ENCODE measurements at regions not wholly inside any gene's neighbourhood (a gene's known extent, or its start where the extent isn't known, plus 50 kb on each side); places are given as distances from the start of the nearest gene placed in this dataset.

- no peak for DNase-seq (ENCODE audit: low spot score)
These were observed 549.1 kb downstream of the RERGL start for GRCh38 chr12:17540921-17541320.

DNA sequence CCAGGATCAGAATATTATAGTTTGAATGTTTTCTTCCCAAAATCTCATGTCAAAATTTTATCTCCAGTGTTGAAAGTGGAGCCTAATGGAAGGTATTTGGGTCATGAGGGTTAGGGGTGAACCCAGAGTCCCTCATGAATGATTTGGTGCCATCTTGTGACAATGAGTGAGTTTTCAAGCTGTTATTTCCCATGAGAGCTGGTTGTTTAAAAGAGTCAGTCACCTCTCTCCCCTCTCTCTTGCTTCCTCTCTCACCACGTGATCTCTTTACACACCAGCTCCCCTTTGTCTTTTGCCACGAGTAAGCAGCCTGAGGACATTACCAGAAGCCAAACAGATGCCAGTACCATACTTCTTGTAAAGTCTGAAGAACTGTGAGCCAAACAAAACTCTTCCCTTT, 561.6 kb downstream of the RERGL start:
- no peak for DNase-seq (ENCODE audit: low spot score)

DNA sequence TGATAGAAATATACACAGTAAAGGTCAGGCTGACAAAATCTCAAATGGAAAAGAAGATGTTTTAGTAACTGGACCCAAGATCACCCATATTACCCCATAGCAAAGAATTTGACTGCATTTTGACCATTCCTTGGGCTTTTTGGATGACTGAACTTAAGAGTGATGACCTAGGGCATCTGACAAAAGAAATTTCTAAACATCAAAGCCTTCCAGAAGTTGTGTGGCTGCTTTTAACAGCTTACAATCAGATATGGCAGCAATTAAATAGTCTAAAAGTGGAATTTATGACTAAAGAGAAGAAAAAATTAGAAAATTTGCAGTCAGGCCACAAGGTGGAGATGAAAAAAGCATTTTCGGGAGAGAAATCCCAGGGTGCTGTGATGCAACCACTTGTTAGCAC, 563.0 kb downstream of the RERGL start:
- no peak for DNase-seq (ENCODE audit: low spot score)

GRCh38 chr12:17511369-17511768, 578.6 kb downstream of the RERGL start:
- DNase-seq (ENCODE audit: low spot score), result no peak

- no peak for DNase-seq (ENCODE audit: low spot score)
These were observed 582.7 kb downstream of the RERGL start for GRCh38 chr12:17507336-17507735.

- DNase-seq (ENCODE audit: low spot score), result no peak
These were observed 586.3 kb downstream of the RERGL start for GRCh38 chr12:17503742-17504141.

DNA sequence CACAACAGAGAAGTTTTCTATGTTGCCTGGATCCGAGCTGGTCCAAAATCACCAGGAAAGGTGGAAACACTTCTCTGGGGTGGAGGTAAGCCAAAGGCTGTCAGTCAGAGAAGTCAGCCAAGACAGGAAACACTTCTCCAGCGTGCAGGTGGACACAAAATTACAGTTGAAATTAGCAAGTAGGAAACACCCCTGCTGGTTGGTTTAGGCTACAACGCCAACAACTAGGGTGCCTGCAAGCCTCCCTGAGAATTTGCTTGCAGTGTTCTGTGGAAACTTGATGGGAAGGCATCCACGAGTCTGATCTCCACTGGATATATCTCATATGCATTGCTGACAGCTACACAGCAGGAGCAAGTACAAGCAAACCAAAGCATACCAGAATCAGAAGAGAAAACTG, 600.5 kb downstream of the RERGL start:
- no peak for DNase-seq (ENCODE audit: low spot score)

DNA sequence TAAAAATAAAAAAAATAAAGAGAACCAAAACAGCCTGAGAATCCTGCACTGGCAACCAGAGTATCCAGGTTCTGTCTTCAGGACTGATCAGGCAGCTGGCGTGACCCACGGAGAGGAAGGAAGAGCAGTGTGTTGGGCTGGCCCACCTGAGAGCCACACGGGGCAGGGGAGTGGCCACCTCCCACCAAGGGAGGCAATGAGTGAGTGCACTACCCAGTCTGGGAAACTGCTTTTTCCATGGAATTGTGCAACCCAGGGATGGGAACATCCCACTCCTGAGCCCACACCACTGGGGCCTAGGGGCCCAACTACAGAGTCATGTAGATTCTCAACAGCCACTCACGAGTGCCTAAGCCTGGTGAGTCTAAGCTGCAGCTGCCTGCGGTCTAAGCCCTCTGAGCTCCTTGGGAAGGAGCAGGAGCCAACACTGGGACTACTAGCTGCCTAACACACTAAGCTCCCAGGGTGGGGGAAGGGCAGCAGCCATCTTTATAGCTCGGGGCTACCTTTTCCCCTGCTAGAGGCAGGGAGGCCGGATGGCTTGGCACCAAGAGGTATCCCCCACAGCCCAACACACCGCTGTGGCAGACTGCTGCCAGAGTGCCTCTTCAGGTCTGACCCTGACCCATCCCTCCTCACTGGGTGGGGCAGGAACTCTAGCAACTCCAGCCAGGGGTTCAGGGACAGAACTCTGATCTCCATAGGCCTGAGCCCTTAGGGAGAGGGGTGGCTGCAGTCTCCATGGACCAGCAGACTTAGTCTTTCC, 610.9 kb downstream of the RERGL start:
- DNase-seq (ENCODE audit: low spot score), result no peak

DNA sequence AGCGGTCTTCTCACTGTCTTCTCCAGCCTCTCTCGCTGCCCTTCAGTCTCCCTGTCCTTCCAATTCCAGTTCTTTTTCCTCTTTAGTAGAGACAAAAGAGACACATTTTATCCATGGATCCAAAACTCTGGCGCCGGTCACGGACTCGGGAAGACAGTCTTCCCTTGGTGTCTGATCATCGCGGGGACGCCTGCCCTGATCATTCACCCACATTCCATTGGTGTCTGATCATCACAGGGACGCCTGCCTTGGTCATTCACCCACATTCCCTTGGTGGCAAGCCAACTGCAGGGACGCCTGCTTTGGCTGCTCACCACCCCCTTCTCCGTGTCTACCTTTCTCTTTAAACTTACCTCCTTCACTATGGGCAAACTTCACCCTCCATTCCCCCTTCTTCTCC, 619.5 kb downstream of the RERGL start:
- no peak for DNase-seq (ENCODE audit: low spot score)

GRCh38 chr12:17459214-17459613, 630.8 kb downstream of the RERGL start:
- DNase-seq (ENCODE audit: low spot score), result no peak

GRCh38 chr12:17456486-17456885, 633.5 kb downstream of the RERGL start:
- no peak for DNase-seq (ENCODE audit: low spot score)

DNA sequence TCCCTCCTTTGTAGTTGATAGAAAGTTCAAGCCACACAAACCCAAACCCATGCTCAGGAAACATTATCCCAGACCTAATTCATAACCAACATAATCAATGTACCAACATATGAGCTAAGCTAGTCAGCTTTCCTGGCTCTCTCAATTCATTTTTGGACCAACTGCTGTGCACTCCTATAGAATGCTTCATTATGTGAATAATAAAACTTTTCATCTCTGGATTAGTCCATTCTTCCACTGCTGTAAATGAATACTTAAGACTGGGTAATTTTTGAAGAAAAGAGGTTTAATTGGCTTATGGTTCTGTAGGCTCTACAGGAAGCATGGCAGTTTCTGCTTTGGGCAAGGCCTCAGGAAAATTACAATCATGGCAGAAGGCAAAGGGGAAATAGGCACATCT, 651.9 kb downstream of the RERGL start:
- no peak for DNase-seq (ENCODE audit: low spot score)

DNA sequence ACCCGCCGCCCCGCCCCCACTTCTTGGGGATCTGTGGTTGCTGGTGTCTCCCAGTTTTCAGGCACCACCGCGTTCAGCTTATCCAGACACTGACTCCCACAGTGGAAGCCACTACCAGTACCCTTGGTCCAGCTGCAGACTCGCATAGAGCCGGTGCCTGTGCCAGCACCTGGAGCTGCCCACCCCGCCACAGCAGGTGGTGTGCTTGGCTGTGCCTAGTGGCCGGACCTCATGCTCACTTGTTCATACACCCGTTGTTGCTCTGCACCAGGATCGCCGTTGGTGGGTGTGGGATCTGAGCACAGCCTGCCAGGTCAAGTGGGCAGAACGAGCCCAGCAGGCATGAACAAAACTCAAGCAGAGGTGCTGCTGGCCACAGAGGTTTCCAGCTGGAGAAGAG, 673.2 kb downstream of the RERGL start:
- no peak for DNase-seq (ENCODE audit: low spot score)

DNA sequence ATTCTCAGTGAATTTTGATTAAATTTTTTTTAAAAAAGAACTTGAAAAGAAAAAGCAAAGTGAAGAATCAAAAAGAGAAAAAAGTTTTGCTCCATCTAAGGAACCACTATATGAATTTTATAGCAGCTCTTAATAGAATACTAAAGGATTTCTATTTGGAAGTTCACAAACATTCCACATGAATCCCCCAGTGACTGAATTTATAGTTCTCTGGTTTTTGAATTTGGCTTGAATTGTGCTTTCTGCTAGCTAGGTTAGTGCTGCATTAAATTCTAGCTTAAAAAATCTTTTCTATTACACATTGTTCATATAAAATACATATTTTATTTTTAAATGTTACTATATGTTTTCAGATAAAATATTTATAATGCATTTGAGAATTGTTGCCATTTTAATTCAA, 675.4 kb downstream of the RERGL start:
- DNase-seq (ENCODE audit: low spot score), result no peak

GRCh38 chr12:17411662-17412061, 678.3 kb downstream of the RERGL start:
- DNase-seq (ENCODE audit: low spot score), result no peak

DNA sequence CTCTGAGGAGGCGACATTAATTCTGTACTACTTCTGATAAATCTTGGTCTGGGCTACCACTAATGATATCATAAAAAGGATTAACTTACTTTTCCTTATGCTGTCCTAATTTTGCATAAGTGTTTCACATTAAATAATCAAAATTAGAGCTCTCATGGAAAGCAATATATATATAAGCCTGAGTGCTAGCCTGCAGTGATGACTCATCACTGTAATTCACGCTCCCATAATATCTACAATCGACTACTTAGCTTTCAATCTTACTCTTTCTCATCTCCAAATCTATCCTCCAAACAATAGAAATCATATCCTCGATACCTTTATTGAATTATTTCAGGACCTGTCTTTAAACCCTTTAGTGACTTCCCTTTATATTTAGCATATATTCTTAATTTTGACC, 701.3 kb downstream of the RERGL start:
- DNase-seq (ENCODE audit: low spot score), result no peak

DNA sequence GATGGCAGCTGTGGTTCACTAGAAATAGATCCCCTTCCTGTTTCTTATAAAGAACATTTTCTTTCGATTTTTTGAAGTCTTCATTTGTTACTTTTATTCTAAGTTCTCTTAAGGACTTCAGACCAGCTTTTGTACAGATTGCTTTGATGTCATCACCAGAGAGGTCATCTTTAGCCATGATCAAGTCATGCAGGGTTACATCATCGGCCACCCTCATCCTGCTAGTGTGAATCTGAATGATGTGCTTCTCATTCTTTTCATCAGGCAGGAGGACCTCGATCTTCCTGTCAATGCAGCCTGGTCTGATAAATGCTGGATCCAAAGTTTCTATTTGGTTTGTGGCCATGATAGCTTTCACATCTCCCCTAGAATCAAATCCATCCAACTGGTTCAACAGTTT, 706.7 kb downstream of the RERGL start:
- DNase-seq (ENCODE audit: low spot score), result no peak

DNA sequence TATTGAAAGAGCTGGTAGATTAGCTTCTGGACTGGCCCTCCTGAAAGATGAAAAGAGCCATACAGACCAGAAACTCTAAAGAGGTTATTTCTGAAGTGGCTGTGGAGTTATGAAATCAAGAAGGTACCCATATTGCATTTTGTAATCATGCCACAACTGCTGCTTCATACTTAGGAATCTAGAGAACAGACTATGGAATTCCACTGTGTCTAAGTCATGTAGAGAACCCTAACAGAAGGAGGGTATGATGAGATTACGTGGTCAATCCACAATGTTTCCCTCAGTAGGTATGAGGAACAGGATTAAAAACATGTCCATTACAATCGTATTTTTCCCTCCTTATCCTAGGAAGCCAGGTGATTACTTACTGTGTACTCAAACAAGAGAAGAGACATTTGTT, 708.8 kb downstream of the RERGL start:
- DNase-seq (ENCODE audit: low spot score), result no peak

GRCh38 chr12:17372508-17372907, 717.5 kb downstream of the RERGL start:
- DNase-seq (ENCODE audit: low spot score), result no peak

DNA sequence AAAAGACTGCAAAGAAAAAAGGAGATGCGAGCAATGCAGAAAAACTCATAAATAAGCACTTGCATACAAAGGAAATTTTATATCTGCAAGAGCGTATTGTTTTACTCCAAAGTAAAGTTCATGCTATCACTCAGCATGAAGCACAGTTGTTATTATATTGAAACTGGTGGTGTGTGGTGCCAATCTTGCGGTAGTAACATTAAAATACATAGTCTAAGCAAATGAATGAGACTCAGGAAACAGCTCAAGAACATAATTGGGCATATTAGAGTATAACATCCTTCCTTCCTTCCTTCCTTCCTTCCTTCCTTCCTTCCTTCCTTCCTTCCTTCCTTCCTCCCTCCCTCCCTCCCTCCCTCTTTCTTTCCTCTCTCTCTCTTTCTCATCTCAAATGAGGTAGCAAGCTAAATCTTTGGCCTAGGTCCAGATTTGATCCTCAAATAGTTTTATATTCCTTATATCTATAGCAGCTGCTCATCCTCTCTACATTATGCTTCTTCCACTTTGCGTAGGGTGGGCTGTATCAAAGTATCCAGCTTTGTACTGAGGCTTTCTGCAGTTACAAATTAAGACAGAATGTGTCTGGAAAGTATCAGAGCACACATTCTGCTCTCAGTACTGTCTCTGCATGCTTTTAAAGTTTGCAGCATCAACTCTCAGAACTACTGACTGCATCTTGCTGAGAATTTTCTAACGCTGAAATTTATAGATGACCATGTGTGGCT, 718.3 kb downstream of the RERGL start:
- no peak for DNase-seq (ENCODE audit: low spot score)

DNA sequence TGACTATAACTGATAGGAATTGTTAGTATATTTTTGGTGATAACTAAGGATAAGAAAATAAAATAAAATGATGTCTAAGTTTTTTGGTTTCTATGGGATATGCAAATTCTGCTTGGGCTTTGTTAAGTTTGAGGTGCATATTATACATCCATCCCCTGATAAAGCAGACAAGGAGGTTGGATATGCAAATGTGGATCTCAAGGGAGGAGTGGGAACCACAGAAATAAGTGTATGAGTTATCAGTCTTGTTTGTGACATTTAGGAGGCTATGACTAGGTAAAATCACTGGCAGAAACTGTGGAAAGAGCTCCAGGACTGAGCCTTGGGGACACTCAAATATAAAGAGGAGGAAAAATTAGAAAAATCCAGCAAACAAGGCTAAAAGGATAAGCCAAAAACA, 719.4 kb downstream of the RERGL start:
- no peak for DNase-seq (ENCODE audit: low spot score)

GRCh38 chr12:17369556-17369955, 720.4 kb downstream of the RERGL start:
- no peak for DNase-seq (ENCODE audit: low spot score)

- DNase-seq (ENCODE audit: low spot score), result no peak
These were observed 728.8 kb downstream of the RERGL start for GRCh38 chr12:17361224-17361623.

DNA sequence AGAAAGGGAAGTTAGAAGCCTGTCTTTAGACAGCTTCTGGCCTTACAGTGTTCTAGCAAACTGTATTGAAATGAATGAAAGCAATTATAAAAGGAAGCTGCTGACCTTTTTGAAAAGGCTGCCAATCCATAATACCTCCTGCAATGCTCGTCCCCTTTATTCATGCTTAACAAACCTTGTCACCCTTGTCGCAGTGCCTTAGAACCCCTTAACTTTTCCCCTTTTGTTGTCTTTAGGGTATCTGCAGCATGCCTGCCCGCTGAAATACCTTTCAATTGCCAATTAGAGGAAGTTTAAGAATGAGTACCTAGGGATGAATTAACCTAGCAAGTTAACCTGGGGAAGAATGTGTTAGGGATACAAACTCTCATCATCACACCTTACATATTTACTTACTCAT, 731.2 kb downstream of the RERGL start:
- no peak for DNase-seq (ENCODE audit: low spot score)

All from germinal center (tissue), 1 donor.